HG03039 (cell line): ENCODE measurements at regions not wholly inside any gene's neighbourhood (a gene's known extent, or its start where the extent isn't known, plus 50 kb on each side); places are given as distances from the start of the nearest gene placed in this dataset.
"Not testable (repeated sequence)": the region's sequence is repeated elsewhere in the genome, so short reads cannot be mapped to it uniquely, and the experiment has no call there.

Source experiments
- ATAC-seq: cut with Tn5 transposase; IDR thresholded peaks from one replicate; pipeline ENCODE4 v1.9.1; 2021; ENCODE audit warnings: mild to moderate bottlenecking, moderate library complexity; ENCODE audit not compliant: unreplicated experiment

GRCh38 chr5:136492587-136492986, 127.2 kb upstream of the TRPC7 start:
- no peak for ATAC-seq

GRCh38 chr5:136491806-136492205, 126.5 kb upstream of the TRPC7 start:
- ATAC-seq, result no peak

- ATAC-seq, result no peak
Observed at GRCh38 chr5:136484808-136485325, 119.5 kb upstream of the TRPC7 start.

- ATAC-seq, result no peak
Observed at GRCh38 chr5:136482206-136482605, 116.9 kb upstream of the TRPC7 start.

GRCh38 chr5:136474466-136474865, 109.1 kb upstream of the TRPC7 start:
- no peak for ATAC-seq

- no peak for ATAC-seq
Observed at GRCh38 chr5:136467632-136468031, 102.3 kb upstream of the TRPC7 start.

GRCh38 chr5:136466041-136466415, 100.7 kb upstream of the TRPC7 start:
- ATAC-seq, result no peak

GRCh38 chr5:136458481-136458880, 93.1 kb upstream of the TRPC7 start:
- no peak for ATAC-seq

GRCh38 chr5:136457390-136458013, 92.2 kb upstream of the TRPC7 start:
- no peak for ATAC-seq

- ATAC-seq, result no peak
Observed at GRCh38 chr5:136455409-136455808, 90.1 kb upstream of the TRPC7 start.

- ATAC-seq, result no peak
Observed at GRCh38 chr5:136453986-136454758, 88.8 kb upstream of the TRPC7 start.

- no peak for ATAC-seq
Observed at GRCh38 chr5:136453199-136453598, 87.9 kb upstream of the TRPC7 start.

GRCh38 chr5:136447576-136447975, 82.2 kb upstream of the TRPC7 start:
- not testable (repeated sequence) for ATAC-seq

GRCh38 chr5:136446565-136446964, 81.2 kb upstream of the TRPC7 start:
- no peak for ATAC-seq

- ATAC-seq, result not testable (repeated sequence)
Observed at GRCh38 chr5:136444099-136444498, 78.8 kb upstream of the TRPC7 start.

- no peak for ATAC-seq
Observed at GRCh38 chr5:136439367-136439766, 74.0 kb upstream of the TRPC7 start.

- no peak for ATAC-seq
Observed at GRCh38 chr5:136435946-136436543, 70.7 kb upstream of the TRPC7 start.

GRCh38 chr5:136434795-136435194, 69.5 kb upstream of the TRPC7 start:
- ATAC-seq, result no peak

- ATAC-seq, result no peak
Observed at GRCh38 chr5:136432705-136433104, 67.4 kb upstream of the TRPC7 start.

GRCh38 chr5:136430081-136430480, 64.7 kb upstream of the TRPC7 start:
- no peak for ATAC-seq

GRCh38 chr5:136427426-136427825, 62.1 kb upstream of the TRPC7 start:
- ATAC-seq, result no peak

- ATAC-seq, result no peak
Observed at GRCh38 chr5:136425921-136426320, 60.6 kb upstream of the TRPC7 start.
